ENCODE measurements at regions not wholly inside any gene's neighbourhood (a gene's known extent, or its start where the extent isn't known, plus 50 kb on each side); places are given as distances from the start of the nearest gene placed in this dataset.

DNA sequence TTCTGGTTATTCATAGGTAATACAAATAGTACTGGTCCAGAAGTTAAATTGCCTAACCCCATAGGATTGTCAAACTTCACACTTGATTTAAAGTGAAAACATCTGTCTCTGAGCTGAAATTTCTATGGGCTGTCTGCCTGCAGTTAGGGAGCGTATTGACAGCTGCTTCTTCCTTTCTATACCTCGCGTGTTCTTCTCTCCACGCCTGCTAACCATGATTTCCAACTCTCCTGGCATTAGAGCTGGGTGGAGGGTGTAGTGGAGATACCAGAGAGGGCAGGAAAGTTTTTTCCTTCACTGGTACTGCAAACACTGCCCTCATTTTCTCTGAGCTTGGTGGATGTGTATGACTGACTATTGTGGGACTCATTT is 429.0 kb upstream of the FBXO33 start:
- H3K27me3 ChIP-seq (ENCODE audit: insufficient read depth, low read depth, severe bottlenecking) = peaks cover 21% of the 10 kb centered on the region
- no peaks in the 10 kb centered on the region for H3K9me3 ChIP-seq (ENCODE audit: severe bottlenecking)
- H3K27ac ChIP-seq = no peak overlapping the region
- H3K36me3 ChIP-seq = no peaks in the 10 kb centered on the region
- no peak overlapping the region for H3K4me3 ChIP-seq (ENCODE audit: low read depth, low read length)
- DNase-seq = no peak
- TF ChIP-seq, protein P1, sequence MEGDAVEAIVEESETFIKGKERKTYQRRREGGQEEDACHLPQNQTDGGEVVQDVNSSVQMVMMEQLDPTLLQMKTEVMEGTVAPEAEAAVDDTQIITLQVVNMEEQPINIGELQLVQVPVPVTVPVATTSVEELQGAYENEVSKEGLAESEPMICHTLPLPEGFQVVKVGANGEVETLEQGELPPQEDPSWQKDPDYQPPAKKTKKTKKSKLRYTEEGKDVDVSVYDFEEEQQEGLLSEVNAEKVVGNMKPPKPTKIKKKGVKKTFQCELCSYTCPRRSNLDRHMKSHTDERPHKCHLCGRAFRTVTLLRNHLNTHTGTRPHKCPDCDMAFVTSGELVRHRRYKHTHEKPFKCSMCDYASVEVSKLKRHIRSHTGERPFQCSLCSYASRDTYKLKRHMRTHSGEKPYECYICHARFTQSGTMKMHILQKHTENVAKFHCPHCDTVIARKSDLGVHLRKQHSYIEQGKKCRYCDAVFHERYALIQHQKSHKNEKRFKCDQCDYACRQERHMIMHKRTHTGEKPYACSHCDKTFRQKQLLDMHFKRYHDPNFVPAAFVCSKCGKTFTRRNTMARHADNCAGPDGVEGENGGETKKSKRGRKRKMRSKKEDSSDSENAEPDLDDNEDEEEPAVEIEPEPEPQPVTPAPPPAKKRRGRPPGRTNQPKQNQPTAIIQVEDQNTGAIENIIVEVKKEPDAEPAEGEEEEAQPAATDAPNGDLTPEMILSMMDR (IDR thresholded peaks at IDR 0.05; ENCODE audit: low read depth, low read length) = no peak

- Histone ChIP-seq H3K27ac (no peak overlapping the region), H3K9me3 (ENCODE audit: severe bottlenecking) (no peaks in the 10 kb centered on the region), H3K36me3 (no peaks in the 10 kb centered on the region), H3K27me3 (ENCODE audit: insufficient read depth, low read depth, severe bottlenecking) (peaks cover 24% of the 10 kb centered on the region), H3K4me3 (ENCODE audit: low read depth, low read length) (no peak overlapping the region)
- DNase-seq = no peak
- TF ChIP-seq, protein P1 (IDR thresholded peaks at IDR 0.05; ENCODE audit: low read depth, low read length) = no peak
Measured at GRCh38 chr14:39860596-39861228, 428.5 kb upstream of the FBXO33 start.

DNA sequence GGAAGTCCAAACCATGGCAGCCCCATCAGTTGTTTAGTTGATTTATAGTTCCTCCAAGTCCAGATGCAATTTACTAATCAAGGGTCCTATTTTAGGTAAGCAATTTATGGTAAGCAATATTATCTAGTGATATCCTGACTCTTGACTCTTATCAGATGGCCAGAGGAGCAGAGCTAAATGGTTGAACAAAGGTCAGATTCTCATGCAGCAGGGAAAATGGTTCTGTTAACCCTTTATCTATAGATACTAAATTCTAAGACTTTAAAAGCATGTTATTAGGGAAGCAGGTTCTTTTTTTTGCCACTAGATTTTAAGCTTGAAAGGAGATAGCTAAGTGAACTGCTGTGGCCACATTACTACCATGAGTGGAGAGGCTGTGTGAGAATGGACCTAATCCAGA is 427.1 kb upstream of the FBXO33 start:
- H3K4me3 ChIP-seq (ENCODE audit: low read depth, low read length) = no peak overlapping the region
- peaks cover 21% of the 10 kb centered on the region for H3K27me3 ChIP-seq (ENCODE audit: insufficient read depth, low read depth, severe bottlenecking)
- TF ChIP-seq, protein P1 (IDR thresholded peaks at IDR 0.05; ENCODE audit: low read depth, low read length) = no peak
- H3K36me3 ChIP-seq = no peaks in the 10 kb centered on the region
- no peak overlapping the region for H3K27ac ChIP-seq
- DNase-seq = no peak
- no peaks in the 10 kb centered on the region for H3K9me3 ChIP-seq (ENCODE audit: severe bottlenecking)

DNA sequence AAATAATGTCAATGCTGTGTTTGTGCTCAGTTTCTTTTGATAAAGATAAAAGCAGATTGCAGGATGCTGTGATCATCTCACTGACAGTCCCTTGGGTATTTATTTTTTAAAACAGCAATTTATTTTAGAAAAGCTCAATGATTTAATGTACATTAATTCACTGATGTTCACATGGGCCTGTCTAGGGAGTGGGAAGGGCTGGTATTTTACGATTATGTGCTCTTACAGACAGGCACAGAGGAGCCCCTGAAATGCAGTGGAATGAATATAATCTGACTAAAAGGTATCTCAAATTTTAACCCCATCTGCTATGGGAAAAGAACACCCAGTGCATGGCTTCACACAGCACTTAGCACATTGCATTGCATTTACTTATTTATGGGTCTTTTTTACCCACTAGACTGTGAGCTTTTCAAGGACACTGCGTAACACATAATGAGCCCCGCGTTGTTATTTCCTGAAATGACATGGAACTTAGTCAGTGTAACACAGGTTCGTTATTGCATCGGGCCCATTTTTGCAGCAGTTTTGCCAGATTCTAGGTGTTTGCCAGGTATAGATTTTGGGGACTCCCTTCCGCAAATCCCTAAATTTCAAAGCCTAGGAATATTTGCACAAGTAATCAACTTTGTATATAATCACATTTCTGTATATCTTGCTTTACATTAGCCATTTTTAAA is 425.3 kb upstream of the FBXO33 start:
- H3K36me3 ChIP-seq = no peaks in the 10 kb centered on the region
- H3K4me3 ChIP-seq (ENCODE audit: low read depth, low read length) = no peak overlapping the region

GRCh38 chr14:39853441-39853840 is 421.2 kb upstream of the FBXO33 start:
- no peak overlapping the region for H3K27ac ChIP-seq
- no peaks in the 10 kb centered on the region for H3K9me3 ChIP-seq (ENCODE audit: severe bottlenecking)
- peaks cover 35% of the 10 kb centered on the region for H3K27me3 ChIP-seq (ENCODE audit: insufficient read depth, low read depth, severe bottlenecking)
- H3K36me3 ChIP-seq = no peaks in the 10 kb centered on the region
- DNase-seq = no peak
- no peak overlapping the region for H3K4me3 ChIP-seq (ENCODE audit: low read depth, low read length)
- TF ChIP-seq, protein P1 (IDR thresholded peaks at IDR 0.05; ENCODE audit: low read depth, low read length) = no peak

More for the DNA sequence above, 425.3 kb upstream of the FBXO33 start:
- no peak overlapping the region for H3K27ac ChIP-seq
- TF ChIP-seq, protein P1 (IDR thresholded peaks at IDR 0.05; ENCODE audit: low read depth, low read length) = no peak
- H3K9me3 ChIP-seq (ENCODE audit: severe bottlenecking) = no peaks in the 10 kb centered on the region
- H3K27me3 ChIP-seq (ENCODE audit: insufficient read depth, low read depth, severe bottlenecking) = peaks cover 30% of the 10 kb centered on the region
- no peak for DNase-seq

All from WERI-Rb-1 (cell line).